ENCODE measurements at regions not wholly inside any gene's neighbourhood (a gene's known extent, or its start where the extent isn't known, plus 50 kb on each side); places are given as distances from the start of the nearest gene placed in this dataset.

DNA sequence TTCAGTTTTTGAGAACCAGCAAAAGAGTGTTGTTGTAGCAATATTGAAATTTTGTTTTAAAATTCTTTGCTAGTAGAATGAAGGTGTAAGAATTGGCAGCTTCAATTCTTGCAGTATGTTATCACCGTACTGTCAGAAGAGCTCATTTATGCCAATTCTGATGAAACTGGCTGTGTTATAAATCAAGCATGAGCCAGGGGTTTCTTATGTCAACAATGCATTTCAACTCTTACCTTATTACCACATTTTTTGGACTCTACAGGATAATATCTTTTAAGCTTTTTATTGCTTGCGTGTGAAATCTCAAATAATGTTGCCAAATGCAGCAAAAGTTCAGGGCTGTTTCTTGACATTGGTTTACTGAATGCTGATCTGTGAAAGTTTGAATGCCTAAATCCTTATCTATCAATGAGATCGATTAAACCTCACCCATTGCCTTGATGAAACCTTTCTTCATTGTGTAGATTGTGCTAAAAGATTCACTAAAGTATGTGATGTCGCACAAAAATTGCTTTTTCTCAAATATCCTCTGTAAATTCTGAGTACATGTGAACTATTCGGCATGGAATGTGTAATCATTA lies 1389.3 kb upstream of the ZEB2 start:
- no peak overlapping the region for H3K27ac ChIP-seq (ENCODE audit: low read length, poor library complexity, severe bottlenecking)
- DNase-seq: no peak
- no peak overlapping the region for H2AK5ac ChIP-seq (ENCODE audit: low read length, severe bottlenecking)
- peaks cover 2% of the 10 kb centered on the region for H3K4me1 ChIP-seq (ENCODE audit: control insufficient read depth, insufficient read depth, low read depth, low read length)
- H3K27me3 ChIP-seq (ENCODE audit: control insufficient read depth in 1 of 2, insufficient read depth in 1 of 2, low read length in 2 of 2): no peaks in the 10 kb centered on the region
- no peaks in the 10 kb centered on the region for H3K79me1 ChIP-seq (replicated peaks; ENCODE audit: low read length, poor library complexity, severe bottlenecking)
- H3K4me3 ChIP-seq (ENCODE audit: insufficient read depth in 1 of 2, low read depth in 1 of 2, low read length in 2 of 2): no peak overlapping the region
- no peak overlapping the region for H4K91ac ChIP-seq (ENCODE audit: low read length)
- no peak overlapping the region for H2BK120ac ChIP-seq (ENCODE audit: low read depth, low read length)
- no peak overlapping the region for H2BK12ac ChIP-seq (ENCODE audit: low read length in 2 of 2)
- no peaks in the 10 kb centered on the region for H3K9me3 ChIP-seq (ENCODE audit: control insufficient read depth, low read length)
- no peak overlapping the region for H2BK15ac ChIP-seq (ENCODE audit: low read depth, poor library complexity, severe bottlenecking)
- no peak overlapping the region for H3K23ac ChIP-seq (ENCODE audit: low read length in 2 of 2)
- WGBS: 100% methylated on average over 1 of the region's 5 CpGs
- no peak overlapping the region for H3K4ac ChIP-seq (ENCODE audit: low read depth in 1 of 2, low read length in 2 of 2)
- no peak overlapping the region for H3K14ac ChIP-seq (ENCODE audit: low read length in 2 of 2)
- no peak overlapping the region for H4K8ac ChIP-seq (ENCODE audit: low read length)
- no peak overlapping the region for H2AFZ ChIP-seq (ENCODE audit: low read depth, low read length)
- no peaks in the 10 kb centered on the region for H3K36me3 ChIP-seq (ENCODE audit: control insufficient read depth in 1 of 2, insufficient read depth in 2 of 2, low read depth in 1 of 2, low read length in 2 of 2)
- H3K4me2 ChIP-seq (ENCODE audit: low read length, poor library complexity, severe bottlenecking): no peak overlapping the region
- H3K18ac ChIP-seq (ENCODE audit: low read depth in 1 of 2, low read length in 2 of 2): no peak overlapping the region
- no peak overlapping the region for H3K9ac ChIP-seq (ENCODE audit: low read length)
- no peak overlapping the region for H2BK5ac ChIP-seq (ENCODE audit: low read depth, low read length, poor library complexity, severe bottlenecking)

DNA sequence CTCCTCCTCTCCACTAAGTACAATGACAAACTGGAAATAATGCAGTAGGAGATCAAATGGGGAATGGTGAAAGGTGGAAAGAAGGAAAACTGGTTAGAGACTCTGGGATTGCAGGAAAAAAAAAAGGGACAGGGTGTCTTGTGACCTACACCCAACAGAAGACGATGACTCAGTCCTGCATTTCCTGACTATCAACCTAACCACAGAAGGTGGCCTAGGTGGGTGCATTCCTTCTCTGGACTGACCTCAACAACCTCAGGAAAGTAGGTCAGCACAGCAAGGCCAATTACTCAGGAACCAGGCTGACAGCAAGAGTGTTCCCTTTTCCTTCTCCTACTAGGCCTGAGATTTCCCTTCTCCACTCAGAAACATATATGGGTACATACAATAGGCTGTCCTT lies 1386.4 kb upstream of the ZEB2 start:
- Histone ChIP-seq H3K4me3 (ENCODE audit: insufficient read depth in 1 of 2, low read depth in 1 of 2, low read length in 2 of 2) (no peak overlapping the region), H3K4me1 (ENCODE audit: control insufficient read depth, insufficient read depth, low read depth, low read length) (peaks cover 2% of the 10 kb centered on the region), H3K36me3 (ENCODE audit: control insufficient read depth in 1 of 2, insufficient read depth in 2 of 2, low read depth in 1 of 2, low read length in 2 of 2) (no peaks in the 10 kb centered on the region), H2BK5ac (ENCODE audit: low read depth, low read length, poor library complexity, severe bottlenecking) (no peak overlapping the region), H3K27me3 (ENCODE audit: control insufficient read depth in 1 of 2, insufficient read depth in 1 of 2, low read length in 2 of 2) (no peaks in the 10 kb centered on the region), H4K8ac (ENCODE audit: low read length) (no peak overlapping the region), H3K4ac (ENCODE audit: low read depth in 1 of 2, low read length in 2 of 2) (no peak overlapping the region), H3K23ac (ENCODE audit: low read length in 2 of 2) (no peak overlapping the region), H2BK120ac (ENCODE audit: low read depth, low read length) (no peak overlapping the region), H2AFZ (ENCODE audit: low read depth, low read length) (no peak overlapping the region), H3K9ac (ENCODE audit: low read length) (no peak overlapping the region), H3K4me2 (ENCODE audit: low read length, poor library complexity, severe bottlenecking) (no peak overlapping the region), H3K27ac (ENCODE audit: low read length, poor library complexity, severe bottlenecking) (no peak overlapping the region), H2BK12ac (ENCODE audit: low read length in 2 of 2) (no peak overlapping the region), H4K91ac (ENCODE audit: low read length) (no peak overlapping the region), H3K14ac (ENCODE audit: low read length in 2 of 2) (no peak overlapping the region), H3K18ac (ENCODE audit: low read depth in 1 of 2, low read length in 2 of 2) (no peak overlapping the region), H3K79me1 (replicated peaks; ENCODE audit: low read length, poor library complexity, severe bottlenecking) (no peaks in the 10 kb centered on the region), H3K9me3 (ENCODE audit: control insufficient read depth, low read length) (no peaks in the 10 kb centered on the region), H2AK5ac (ENCODE audit: low read length, severe bottlenecking) (no peak overlapping the region), H2BK15ac (ENCODE audit: low read depth, poor library complexity, severe bottlenecking) (no peak overlapping the region)
- DNase-seq: peak; percentile 19
- WGBS: 65% methylated on average over 1 of the region's 1 CpG

DNA sequence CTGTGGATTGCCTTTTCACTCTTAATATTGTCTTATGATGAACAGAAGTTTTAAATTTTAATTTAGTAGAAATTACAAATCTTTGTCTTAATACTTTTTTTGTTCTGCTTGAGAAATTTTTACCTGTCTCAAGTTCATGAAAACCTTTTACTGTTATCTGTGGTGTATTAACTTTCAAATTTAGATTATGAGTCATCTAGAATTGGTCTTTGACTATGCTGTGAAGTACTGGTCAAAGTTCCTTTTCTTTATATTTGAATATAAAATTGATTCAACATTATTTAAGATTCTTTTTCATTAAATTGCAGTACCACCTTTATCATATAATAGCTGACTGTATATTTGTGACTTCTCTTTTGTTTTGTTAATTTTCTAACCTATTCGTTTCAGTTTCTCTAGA lies 1385.5 kb upstream of the ZEB2 start:
- no peak overlapping the region for H3K23ac ChIP-seq (ENCODE audit: low read length in 2 of 2)
- no peak overlapping the region for H3K4ac ChIP-seq (ENCODE audit: low read depth in 1 of 2, low read length in 2 of 2)
- no peak overlapping the region for H3K9ac ChIP-seq (ENCODE audit: low read length)
- no peaks in the 10 kb centered on the region for H3K79me1 ChIP-seq (replicated peaks; ENCODE audit: low read length, poor library complexity, severe bottlenecking)
- H3K9me3 ChIP-seq (ENCODE audit: control insufficient read depth, low read length): no peaks in the 10 kb centered on the region
- peaks cover 2% of the 10 kb centered on the region for H3K4me1 ChIP-seq (ENCODE audit: control insufficient read depth, insufficient read depth, low read depth, low read length)
- no peaks in the 10 kb centered on the region for H3K27me3 ChIP-seq (ENCODE audit: control insufficient read depth in 1 of 2, insufficient read depth in 1 of 2, low read length in 2 of 2)
- H2BK120ac ChIP-seq (ENCODE audit: low read depth, low read length): no peak overlapping the region
- no peak overlapping the region for H3K27ac ChIP-seq (ENCODE audit: low read length, poor library complexity, severe bottlenecking)
- H3K14ac ChIP-seq (ENCODE audit: low read length in 2 of 2): no peak overlapping the region
- H2AFZ ChIP-seq (ENCODE audit: low read depth, low read length): no peak overlapping the region
- no peak overlapping the region for H2AK5ac ChIP-seq (ENCODE audit: low read length, severe bottlenecking)
- H2BK15ac ChIP-seq (ENCODE audit: low read depth, poor library complexity, severe bottlenecking): no peak overlapping the region
- no peaks in the 10 kb centered on the region for H3K36me3 ChIP-seq (ENCODE audit: control insufficient read depth in 1 of 2, insufficient read depth in 2 of 2, low read depth in 1 of 2, low read length in 2 of 2)
- no peak for DNase-seq
- H4K91ac ChIP-seq (ENCODE audit: low read length): no peak overlapping the region
- H4K8ac ChIP-seq (ENCODE audit: low read length): no peak overlapping the region
- H2BK12ac ChIP-seq (ENCODE audit: low read length in 2 of 2): no peak overlapping the region
- H3K18ac ChIP-seq (ENCODE audit: low read depth in 1 of 2, low read length in 2 of 2): no peak overlapping the region
- no peak overlapping the region for H3K4me3 ChIP-seq (ENCODE audit: insufficient read depth in 1 of 2, low read depth in 1 of 2, low read length in 2 of 2)
- WGBS: no CpG with 5 or more reads among the region's 1 CpG
- no peak overlapping the region for H2BK5ac ChIP-seq (ENCODE audit: low read depth, low read length, poor library complexity, severe bottlenecking)
- no peak overlapping the region for H3K4me2 ChIP-seq (ENCODE audit: low read length, poor library complexity, severe bottlenecking)

DNA sequence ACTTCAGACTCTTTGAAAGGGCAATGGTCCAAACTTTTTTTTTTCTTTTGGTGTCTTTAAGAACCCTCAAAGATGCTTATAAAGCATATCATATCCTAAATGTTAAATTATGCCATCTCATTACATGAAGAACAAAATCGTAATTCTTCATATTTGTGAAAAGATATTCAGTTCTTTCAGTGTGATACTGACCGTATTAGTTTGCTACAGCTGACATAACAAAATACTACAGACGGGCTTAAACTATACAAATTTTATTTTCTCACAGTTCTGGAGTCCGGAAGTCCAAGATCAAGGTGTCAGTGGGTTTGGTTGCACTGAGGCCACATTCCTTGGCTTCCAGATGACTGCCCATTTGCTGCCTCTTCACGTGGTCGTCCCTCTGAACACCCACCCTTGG lies 1377.2 kb upstream of the ZEB2 start:
- no peak overlapping the region for H2BK120ac ChIP-seq (ENCODE audit: low read depth, low read length)
- 99% methylated on average over 6 of the region's 6 CpGs for WGBS
- H3K36me3 ChIP-seq (ENCODE audit: control insufficient read depth in 1 of 2, insufficient read depth in 2 of 2, low read depth in 1 of 2, low read length in 2 of 2): no peaks in the 10 kb centered on the region
- no peaks in the 10 kb centered on the region for H3K27me3 ChIP-seq (ENCODE audit: control insufficient read depth in 1 of 2, insufficient read depth in 1 of 2, low read length in 2 of 2)
- H2BK5ac ChIP-seq (ENCODE audit: low read depth, low read length, poor library complexity, severe bottlenecking): no peak overlapping the region
- H3K23ac ChIP-seq (ENCODE audit: low read length in 2 of 2): no peak overlapping the region
- no peak overlapping the region for H3K4ac ChIP-seq (ENCODE audit: low read depth in 1 of 2, low read length in 2 of 2)
- H2AFZ ChIP-seq (ENCODE audit: low read depth, low read length): no peak overlapping the region
- DNase-seq: no peak
- no peak overlapping the region for H3K14ac ChIP-seq (ENCODE audit: low read length in 2 of 2)
- no peak overlapping the region for H2BK12ac ChIP-seq (ENCODE audit: low read length in 2 of 2)
- no peak overlapping the region for H3K4me2 ChIP-seq (ENCODE audit: low read length, poor library complexity, severe bottlenecking)
- H2BK15ac ChIP-seq (ENCODE audit: low read depth, poor library complexity, severe bottlenecking): no peak overlapping the region
- no peaks in the 10 kb centered on the region for H3K9me3 ChIP-seq (ENCODE audit: control insufficient read depth, low read length)
- H3K4me1 ChIP-seq (ENCODE audit: control insufficient read depth, insufficient read depth, low read depth, low read length): no peaks in the 10 kb centered on the region
- H3K9ac ChIP-seq (ENCODE audit: low read length): no peak overlapping the region
- no peak overlapping the region for H3K27ac ChIP-seq (ENCODE audit: low read length, poor library complexity, severe bottlenecking)
- H4K8ac ChIP-seq (ENCODE audit: low read length): no peak overlapping the region
- H2AK5ac ChIP-seq (ENCODE audit: low read length, severe bottlenecking): no peak overlapping the region
- H3K79me1 ChIP-seq (replicated peaks; ENCODE audit: low read length, poor library complexity, severe bottlenecking): no peaks in the 10 kb centered on the region
- H3K18ac ChIP-seq (ENCODE audit: low read depth in 1 of 2, low read length in 2 of 2): no peak overlapping the region
- no peak overlapping the region for H4K91ac ChIP-seq (ENCODE audit: low read length)
- no peak overlapping the region for H3K4me3 ChIP-seq (ENCODE audit: insufficient read depth in 1 of 2, low read depth in 1 of 2, low read length in 2 of 2)
